ENCODE measurements at regions not wholly inside any gene's neighbourhood (a gene's known extent, or its start where the extent isn't known, plus 50 kb on each side); places are given as distances from the start of the nearest gene placed in this dataset.

- ChIA-PET CTCF (interaction anchor here (1.0 to 1.4 kb wide), 2 partner anchors 98 kb away, joined by 3 read pairs; no protein-coding TSS in a partner anchor), POLR2A (no interaction called here)
- no peaks in the 10 kb centered on the region for H3K9me3 ChIP-seq
- H3K4me1 Mint-ChIP-seq (ENCODE audit: low read depth, unreplicated experiment), result peaks cover 23% of the 10 kb centered on the region
- no peak overlapping the region for H3K27ac Mint-ChIP-seq (ENCODE audit: unreplicated experiment)
- peaks cover 17% of the 10 kb centered on the region for H3K4me1 ChIP-seq
- H3K27me3 ChIP-seq (replicated peaks; ENCODE audit: control insufficient read depth, insufficient read depth, low read length), result peaks cover under 1% of the 10 kb centered on the region
- no peak overlapping the region for H3K4me3 Mint-ChIP-seq (ENCODE audit: unreplicated experiment)
- no peaks in the 10 kb centered on the region for H3K36me3 ChIP-seq (ENCODE audit: control insufficient read depth, insufficient read depth, low read length)
- no peak for TF ChIP-seq CTCF (IDR thresholded peaks at IDR 0.05; ENCODE audit: insufficient read depth in 1 of 2, low read depth in 1 of 2, low read length in 1 of 2, severe bottlenecking in 1 of 2, unreplicated experiment in 1 of 2)
- peaks cover 12% of the 10 kb centered on the region for H3K27me3 Mint-ChIP-seq (ENCODE audit: insufficient read depth, unreplicated experiment)
- no peaks in the 10 kb centered on the region for H3K9me3 Mint-ChIP-seq (ENCODE audit: unreplicated experiment)
- no peak overlapping the region for H3K4me3 ChIP-seq (ENCODE audit: low read depth, low read length)
- intact Hi-C loops (cut with micrococcal nuclease; ENCODE audit: unreplicated experiment), result no loop called here
- DNase-seq, result no peak
- no TSS peak for BruUV-seq (replicated peaks)
- no peaks in the 10 kb centered on the region for H3K36me3 Mint-ChIP-seq (ENCODE audit: insufficient read depth, unreplicated experiment)
Measured at GRCh38 chr11:120010775-120011174, 127.1 kb downstream of the TRIM29 start.

GRCh38 chr11:120009938-120010337, 128.0 kb downstream of the TRIM29 start:
- intact Hi-C loops (cut with micrococcal nuclease; ENCODE audit: unreplicated experiment), result no loop called here
- no peaks in the 10 kb centered on the region for H3K9me3 Mint-ChIP-seq (ENCODE audit: unreplicated experiment)
- POLR2A ChIA-PET, result no interaction called here
- no peak overlapping the region for H3K4me3 Mint-ChIP-seq (ENCODE audit: unreplicated experiment)
- no peaks in the 10 kb centered on the region for H3K36me3 ChIP-seq (ENCODE audit: control insufficient read depth, insufficient read depth, low read length)
- no peak for DNase-seq
- peaks cover 17% of the 10 kb centered on the region for H3K4me1 ChIP-seq
- no peak overlapping the region for H3K27ac Mint-ChIP-seq (ENCODE audit: unreplicated experiment)
- peaks cover 7% of the 10 kb centered on the region for H3K27me3 Mint-ChIP-seq (ENCODE audit: insufficient read depth, unreplicated experiment)
- no peaks in the 10 kb centered on the region for H3K36me3 Mint-ChIP-seq (ENCODE audit: insufficient read depth, unreplicated experiment)
- no peaks in the 10 kb centered on the region for H3K9me3 ChIP-seq
- no peaks in the 10 kb centered on the region; the same call in 1 of the 2 replicates for H3K27me3 ChIP-seq (replicated peaks; ENCODE audit: control insufficient read depth, insufficient read depth, low read length)
- CTCF ChIA-PET, result interaction anchor here (1.0 kb wide), 1 partner anchor 99 kb away, joined by 3 read pairs; no protein-coding TSS in a partner anchor
- H3K4me3 ChIP-seq (ENCODE audit: low read depth, low read length), result no peak overlapping the region
- peaks cover 23% of the 10 kb centered on the region for H3K4me1 Mint-ChIP-seq (ENCODE audit: low read depth, unreplicated experiment)
- TF ChIP-seq CTCF (IDR thresholded peaks at IDR 0.05; ENCODE audit: insufficient read depth in 1 of 2, low read depth in 1 of 2, low read length in 1 of 2, severe bottlenecking in 1 of 2, unreplicated experiment in 1 of 2), result no peak
- BruUV-seq (replicated peaks), result no TSS peak

- H3K27me3 ChIP-seq (replicated peaks; ENCODE audit: control insufficient read depth, insufficient read depth, low read length), result no peaks in the 10 kb centered on the region; the same call in 1 of the 2 replicates
- peaks cover 23% of the 10 kb centered on the region for H3K4me1 Mint-ChIP-seq (ENCODE audit: low read depth, unreplicated experiment)
- no peak overlapping the region for H3K4me3 Mint-ChIP-seq (ENCODE audit: unreplicated experiment)
- H3K27ac Mint-ChIP-seq (ENCODE audit: unreplicated experiment), result no peak overlapping the region
- intact Hi-C loops (cut with micrococcal nuclease; ENCODE audit: unreplicated experiment), result no loop called here
- CTCF ChIA-PET, result no interaction called here
- peaks cover 4% of the 10 kb centered on the region for H3K27me3 Mint-ChIP-seq (ENCODE audit: insufficient read depth, unreplicated experiment)
- DNase-seq, result no peak
- H3K9me3 ChIP-seq, result no peaks in the 10 kb centered on the region
- no peaks in the 10 kb centered on the region for H3K36me3 Mint-ChIP-seq (ENCODE audit: insufficient read depth, unreplicated experiment)
- no peak overlapping the region for H3K4me3 ChIP-seq (ENCODE audit: low read depth, low read length)
- no TSS peak for BruUV-seq (replicated peaks)
- H3K4me1 ChIP-seq, result peaks cover 17% of the 10 kb centered on the region
- POLR2A ChIA-PET, result no interaction called here
- TF ChIP-seq CTCF (IDR thresholded peaks at IDR 0.05; ENCODE audit: insufficient read depth in 1 of 2, low read depth in 1 of 2, low read length in 1 of 2, severe bottlenecking in 1 of 2, unreplicated experiment in 1 of 2), result no peak
- H3K9me3 Mint-ChIP-seq (ENCODE audit: unreplicated experiment), result no peaks in the 10 kb centered on the region
- H3K36me3 ChIP-seq (ENCODE audit: control insufficient read depth, insufficient read depth, low read length), result no peaks in the 10 kb centered on the region
Measured at GRCh38 chr11:120007144-120007543, 130.8 kb downstream of the TRIM29 start.

Measured in Caco-2 (cell line).